Thyroid gland (tissue), 4 donors: ENCODE measurements at regions not wholly inside any gene's neighbourhood (a gene's known extent, or its start where the extent isn't known, plus 50 kb on each side); places are given as distances from the start of the nearest gene placed in this dataset.

Experiments
- POLR2A ChIP-seq, 2 donors: fragments of 450-650 bp; IDR thresholded peaks; one replicate each; pipeline ENCODE4 v1.6.1; 2017; ENCODE audit warnings: antibody characterized with exemption in 2 of 2, mild to moderate bottlenecking in 2 of 2, moderate library complexity in 1 of 2
- TF ChIP-seq, protein P1 (sequence below), 6 experiments: fragments of 200-600 bp in 3 of 6; fragments of 450-650 bp in 3 of 6; sonication (generic) in 3 of 6; IDR thresholded peaks; one replicate each; pipeline ENCODE4 v1.5.1; 2016 to 2019; ENCODE audit warnings: antibody characterized with exemption in 6 of 6, mild to moderate bottlenecking in 2 of 6, inconsistent platforms in 1 of 6, moderate library complexity in 1 of 6

DNA sequence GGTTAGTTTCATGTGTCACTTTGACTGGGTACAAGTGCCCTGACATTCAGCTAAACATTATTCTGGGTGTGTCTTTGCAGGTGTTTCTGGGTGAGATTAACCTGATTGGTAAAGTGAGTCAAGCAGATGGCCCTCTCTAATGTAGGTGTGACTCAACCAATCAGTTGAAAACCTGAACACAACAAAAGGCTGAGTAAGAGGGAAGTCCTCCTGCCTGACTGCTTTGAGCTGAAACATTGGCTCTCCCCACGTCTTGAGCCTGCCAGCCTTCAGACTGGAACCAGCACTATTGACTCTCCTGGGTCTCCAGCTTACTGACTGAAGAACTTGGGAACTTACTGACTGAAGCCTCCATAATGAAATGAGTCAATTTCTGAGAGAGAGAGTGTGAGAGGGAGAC is 70.0 kb upstream of the C21orf91 start:
- TF ChIP-seq, protein P1, sequence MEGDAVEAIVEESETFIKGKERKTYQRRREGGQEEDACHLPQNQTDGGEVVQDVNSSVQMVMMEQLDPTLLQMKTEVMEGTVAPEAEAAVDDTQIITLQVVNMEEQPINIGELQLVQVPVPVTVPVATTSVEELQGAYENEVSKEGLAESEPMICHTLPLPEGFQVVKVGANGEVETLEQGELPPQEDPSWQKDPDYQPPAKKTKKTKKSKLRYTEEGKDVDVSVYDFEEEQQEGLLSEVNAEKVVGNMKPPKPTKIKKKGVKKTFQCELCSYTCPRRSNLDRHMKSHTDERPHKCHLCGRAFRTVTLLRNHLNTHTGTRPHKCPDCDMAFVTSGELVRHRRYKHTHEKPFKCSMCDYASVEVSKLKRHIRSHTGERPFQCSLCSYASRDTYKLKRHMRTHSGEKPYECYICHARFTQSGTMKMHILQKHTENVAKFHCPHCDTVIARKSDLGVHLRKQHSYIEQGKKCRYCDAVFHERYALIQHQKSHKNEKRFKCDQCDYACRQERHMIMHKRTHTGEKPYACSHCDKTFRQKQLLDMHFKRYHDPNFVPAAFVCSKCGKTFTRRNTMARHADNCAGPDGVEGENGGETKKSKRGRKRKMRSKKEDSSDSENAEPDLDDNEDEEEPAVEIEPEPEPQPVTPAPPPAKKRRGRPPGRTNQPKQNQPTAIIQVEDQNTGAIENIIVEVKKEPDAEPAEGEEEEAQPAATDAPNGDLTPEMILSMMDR (IDR thresholded peaks at IDR 0.05), result no peak
- TF ChIP-seq POLR2A (IDR thresholded peaks at IDR 0.05), result no peak
